ENCODE measurements at regions not wholly inside any gene's neighbourhood (a gene's known extent, or its start where the extent isn't known, plus 50 kb on each side); places are given as distances from the start of the nearest gene placed in this dataset.

- H3K36me3 Mint-ChIP-seq (ENCODE audit: unreplicated experiment): no peaks in the 10 kb centered on the region
- H3K4me1 Mint-ChIP-seq (ENCODE audit: unreplicated experiment): no peaks in the 10 kb centered on the region
Measured at GRCh38 chr14:86897704-86898513, 1095.1 kb downstream of the GALC start.

GRCh38 chr14:86897224-86897623 lies 1095.8 kb downstream of the GALC start:
- no peak for TF ChIP-seq CTCF (IDR thresholded peaks at IDR 0.05)
- H3K4me3 Mint-ChIP-seq (ENCODE audit: unreplicated experiment): no peak overlapping the region
- H3K27ac Mint-ChIP-seq (ENCODE audit: unreplicated experiment): no peak overlapping the region
- DNase-seq (ENCODE audit: extremely low spot score, unreplicated experiment): no peak
- peaks cover 2% of the 10 kb centered on the region for H3K4me1 Mint-ChIP-seq (ENCODE audit: unreplicated experiment)
- H3K36me3 Mint-ChIP-seq (ENCODE audit: unreplicated experiment): no peaks in the 10 kb centered on the region
- H3K27me3 Mint-ChIP-seq (ENCODE audit: unreplicated experiment): no peaks in the 10 kb centered on the region
- H3K9me3 Mint-ChIP-seq (ENCODE audit: unreplicated experiment): no peaks in the 10 kb centered on the region

More at GRCh38 chr14:86897704-86898513, 1095.1 kb downstream of the GALC start:
- Mint-ChIP-seq H3K9me3 (ENCODE audit: unreplicated experiment) (no peaks in the 10 kb centered on the region), H3K4me3 (ENCODE audit: unreplicated experiment) (no peak overlapping the region), H3K27me3 (ENCODE audit: unreplicated experiment) (no peaks in the 10 kb centered on the region), H3K27ac (ENCODE audit: unreplicated experiment) (no peak overlapping the region)
- TF ChIP-seq CTCF (IDR thresholded peaks at IDR 0.05): no peak
- no peak for DNase-seq (ENCODE audit: extremely low spot score, unreplicated experiment)

- Mint-ChIP-seq H3K27ac (ENCODE audit: unreplicated experiment) (no peak overlapping the region), H3K27me3 (ENCODE audit: unreplicated experiment) (no peaks in the 10 kb centered on the region), H3K4me3 (ENCODE audit: unreplicated experiment) (no peak overlapping the region), H3K4me1 (ENCODE audit: unreplicated experiment) (peaks cover 2% of the 10 kb centered on the region), H3K36me3 (ENCODE audit: unreplicated experiment) (no peaks in the 10 kb centered on the region), H3K9me3 (ENCODE audit: unreplicated experiment) (no peaks in the 10 kb centered on the region)
- DNase-seq (ENCODE audit: extremely low spot score, unreplicated experiment): no peak
- no peak for TF ChIP-seq CTCF (IDR thresholded peaks at IDR 0.05)
Measured at GRCh38 chr14:86896701-86897100, 1096.3 kb downstream of the GALC start.

- peaks cover 2% of the 10 kb centered on the region for H3K4me1 Mint-ChIP-seq (ENCODE audit: unreplicated experiment)
- H3K27ac Mint-ChIP-seq (ENCODE audit: unreplicated experiment): no peak overlapping the region
- DNase-seq (ENCODE audit: extremely low spot score, unreplicated experiment): no peak
- H3K9me3 Mint-ChIP-seq (ENCODE audit: unreplicated experiment): peaks cover 5% of the 10 kb centered on the region
- H3K4me3 Mint-ChIP-seq (ENCODE audit: unreplicated experiment): no peak overlapping the region
- peaks cover 2% of the 10 kb centered on the region for H3K27me3 Mint-ChIP-seq (ENCODE audit: unreplicated experiment)
- H3K36me3 Mint-ChIP-seq (ENCODE audit: unreplicated experiment): no peaks in the 10 kb centered on the region
- TF ChIP-seq CTCF (IDR thresholded peaks at IDR 0.05): no peak
Measured at GRCh38 chr14:86892152-86892956, 1100.6 kb downstream of the GALC start.

- Mint-ChIP-seq H3K27ac (ENCODE audit: unreplicated experiment) (no peak overlapping the region), H3K27me3 (ENCODE audit: unreplicated experiment) (no peaks in the 10 kb centered on the region), H3K4me3 (ENCODE audit: unreplicated experiment) (no peak overlapping the region), H3K9me3 (ENCODE audit: unreplicated experiment) (peaks cover 6% of the 10 kb centered on the region), H3K36me3 (ENCODE audit: unreplicated experiment) (no peaks in the 10 kb centered on the region), H3K4me1 (ENCODE audit: unreplicated experiment) (no peaks in the 10 kb centered on the region)
- DNase-seq (ENCODE audit: extremely low spot score, unreplicated experiment): no peak
- TF ChIP-seq CTCF (IDR thresholded peaks at IDR 0.05): no peak
Measured at GRCh38 chr14:86885280-86885679, 1107.7 kb downstream of the GALC start.

Data from osteocyte (in vitro differentiated cells).